Smooth muscle cell (in vitro differentiated cells): ENCODE measurements at regions not wholly inside any gene's neighbourhood (a gene's known extent, or its start where the extent isn't known, plus 50 kb on each side); places are given as distances from the start of the nearest gene placed in this dataset.
"Not testable (repeated sequence)": the region's sequence is repeated elsewhere in the genome, so short reads cannot be mapped to it uniquely, and the experiment has no call there.

Experiments
- DNase-seq: peaks from one replicate; lab custom pipeline; 2025; ENCODE audit not compliant: unreplicated experiment; lab: John Stamatoyannopoulos, UW
- H2AFZ ChIP-seq: fragments of 200-600 bp; sonication (generic); 2 replicates; pipeline ENCODE4 v1.6.0; 2016; ENCODE audit warnings: antibody characterized with exemption, low read depth, mild to moderate bottlenecking
- H3F3A ChIP-seq: fragments of 200-600 bp; sonication (generic); 2 replicates; pipeline ENCODE4 v1.6.0; 2017; ENCODE audit warnings: antibody characterized with exemption, low read depth
- H3K27ac ChIP-seq: fragments of 200-600 bp; sonication (generic); 2 replicates; pipeline ENCODE4 v1.5.1; 2016; ENCODE audit warnings: low read depth, mild to moderate bottlenecking
- H3K27me3 ChIP-seq: fragments of 200-600 bp; sonication (generic); 2 replicates; pipeline ENCODE4 v1.6.1; 2016; ENCODE audit warnings: low read depth, mild to moderate bottlenecking
- H3K36me3 ChIP-seq: fragments of 200-600 bp; sonication (generic); 2 replicates; pipeline ENCODE4 v1.5.1; 2016; ENCODE audit warnings: low read depth
- H3K4me1 ChIP-seq: fragments of 200-600 bp; sonication (generic); 2 replicates; pipeline ENCODE4 v1.5.1; 2016; ENCODE audit warnings: low read depth
- H3K4me2 ChIP-seq: fragments of 200-600 bp; sonication (generic); 2 replicates; pipeline ENCODE4 v1.6.0; 2016; ENCODE audit warnings: mild to moderate bottlenecking
- H3K4me3 ChIP-seq: fragments of 200-600 bp; sonication (generic); 2 replicates; pipeline ENCODE4 v1.5.1; 2016; ENCODE audit warnings: mild to moderate bottlenecking
- H3K79me2 ChIP-seq: fragments of 200-600 bp; sonication (generic); 2 replicates; pipeline ENCODE4 v1.6.0; 2016; ENCODE audit warnings: low read depth, mild to moderate bottlenecking
- H3K9ac ChIP-seq: fragments of 200-600 bp; sonication (generic); 2 replicates; pipeline ENCODE4 v1.6.0; 2016; ENCODE audit warnings: low read depth
- H3K9me3 ChIP-seq: fragments of 200-600 bp; sonication (generic); replicated peaks from 2 replicates; pipeline ENCODE4 v1.5.1; 2016; ENCODE audit warnings: low read depth
- H4K20me1 ChIP-seq: fragments of 200-600 bp; sonication (generic); 2 replicates; pipeline ENCODE4 v1.6.0; 2016; ENCODE audit warnings: low read depth
- CTCF ChIP-seq: fragments of 200-600 bp; sonication (generic); IDR thresholded peaks from 2 replicates; pipeline ENCODE4 v1.5.1; 2017; ENCODE audit warnings: borderline replicate concordance, mild to moderate bottlenecking, antibody characterized with exemption; ENCODE audit not compliant: insufficient read depth, poor library complexity, severe bottlenecking
- WGBS: methylation state at CpG from one replicate; pipeline ENCODE4 v1.1.7; 2016; ENCODE audit warnings: low lambda C conversion rate; 5-methylcytosine and 5-hydroxymethylcytosine counted together

GRCh38 chr9:22508354-22508753, 61.7 kb downstream of the DMRTA1 start:
- H3F3A ChIP-seq, H3K27me3 ChIP-seq, H2AFZ ChIP-seq, H3K9me3 ChIP-seq, H4K20me1 ChIP-seq, DNase-seq, H3K4me1 ChIP-seq, H3K4me3 ChIP-seq, H3K79me2 ChIP-seq, H3K4me2 ChIP-seq, H3K9ac ChIP-seq, H3K27ac ChIP-seq, H3K36me3 ChIP-seq: not testable (repeated sequence)
- WGBS: 95% methylated on average over 6 of the region's 6 CpGs

- H3K9ac ChIP-seq: no peak overlapping the region
- H3K36me3 ChIP-seq: no peaks in the 10 kb centered on the region
- DNase-seq: no peak
- no peaks in the 10 kb centered on the region for H3K79me2 ChIP-seq
- TF ChIP-seq CTCF: no peak
- 88% methylated on average over 11 of the region's 11 CpGs for WGBS
- no peaks in the 10 kb centered on the region for H3F3A ChIP-seq
- H3K9me3 ChIP-seq: no peaks in the 10 kb centered on the region
- no peak overlapping the region for H3K27ac ChIP-seq
- H3K4me3 ChIP-seq: no peak overlapping the region
- no peak overlapping the region for H2AFZ ChIP-seq
- H4K20me1 ChIP-seq: no peaks in the 10 kb centered on the region
- H3K4me2 ChIP-seq: no peak overlapping the region
- H3K4me1 ChIP-seq: no peaks in the 10 kb centered on the region
- H3K27me3 ChIP-seq: no peaks in the 10 kb centered on the region
Measured at GRCh38 chr9:22508790-22509189, 62.2 kb downstream of the DMRTA1 start.

- WGBS: 81% methylated on average over 3 of the region's 3 CpGs
- no peak overlapping the region for H3K4me2 ChIP-seq
- TF ChIP-seq CTCF: no peak
- H3K9me3 ChIP-seq: no peaks in the 10 kb centered on the region
- no peaks in the 10 kb centered on the region for H3K79me2 ChIP-seq
- no peak for DNase-seq
- H3K9ac ChIP-seq: no peak overlapping the region
- H3K4me3 ChIP-seq: no peak overlapping the region
- no peaks in the 10 kb centered on the region for H3K4me1 ChIP-seq
- no peaks in the 10 kb centered on the region for H3F3A ChIP-seq
- no peaks in the 10 kb centered on the region for H3K27me3 ChIP-seq
- H3K27ac ChIP-seq: no peak overlapping the region
- peaks cover 13% of the 10 kb centered on the region for H4K20me1 ChIP-seq
- H3K36me3 ChIP-seq: no peaks in the 10 kb centered on the region
- H2AFZ ChIP-seq: no peak overlapping the region
Measured at GRCh38 chr9:22512495-22512894, 65.9 kb downstream of the DMRTA1 start.

GRCh38 chr9:22514871-22515270, 68.2 kb downstream of the DMRTA1 start:
- Histone ChIP-seq H3K9me3 (no peaks in the 10 kb centered on the region), H3K4me1 (no peaks in the 10 kb centered on the region), H3K27me3 (no peaks in the 10 kb centered on the region), H2AFZ (no peak overlapping the region), H3F3A (no peaks in the 10 kb centered on the region), H3K36me3 (no peaks in the 10 kb centered on the region), H3K4me3 (no peak overlapping the region), H3K27ac (peak overlapping the region; percentile 60), H4K20me1 (peaks cover 24% of the 10 kb centered on the region), H3K4me2 (no peak overlapping the region), H3K9ac (no peak overlapping the region), H3K79me2 (no peaks in the 10 kb centered on the region)
- no peak for DNase-seq
- no peak for TF ChIP-seq CTCF
